NCI-H526 (cell line): ENCODE measurements at regions not wholly inside any gene's neighbourhood (a gene's known extent, or its start where the extent isn't known, plus 50 kb on each side); places are given as distances from the start of the nearest gene placed in this dataset.

ENCODE experiments used
- DNase-seq, 2 experiments: peaks; one replicate each; lab custom pipeline; 2025; lab: John Stamatoyannopoulos, UW

GRCh38 chr14:40903709-40904108, 703.0 kb upstream of the LRFN5 start:
- no peak for DNase-seq

DNA sequence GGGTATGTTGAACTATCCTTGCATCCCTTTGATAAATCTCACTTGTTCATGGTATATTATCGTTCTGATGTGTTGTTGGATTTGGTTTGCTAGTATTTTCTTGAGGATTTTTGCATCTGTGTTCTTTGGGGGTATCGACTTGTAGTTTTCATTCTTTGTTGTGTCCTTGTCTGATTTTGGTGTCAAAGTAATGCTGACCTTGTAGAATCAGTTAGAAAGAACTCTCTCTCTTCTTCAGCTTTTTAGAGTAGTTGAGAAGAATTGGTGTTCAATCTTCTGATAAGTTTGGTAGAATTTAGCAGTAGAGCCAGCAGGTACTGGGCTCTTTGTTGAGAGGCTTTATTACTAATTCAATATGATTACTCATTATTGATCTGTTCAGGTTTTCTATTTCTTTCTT, 707.2 kb upstream of the LRFN5 start:
- DNase-seq = no peak

GRCh38 chr14:40894846-40895245, 711.8 kb upstream of the LRFN5 start:
- no peak for DNase-seq

- no peak for DNase-seq
These were observed 717.5 kb upstream of the LRFN5 start for GRCh38 chr14:40889126-40889525.

DNA sequence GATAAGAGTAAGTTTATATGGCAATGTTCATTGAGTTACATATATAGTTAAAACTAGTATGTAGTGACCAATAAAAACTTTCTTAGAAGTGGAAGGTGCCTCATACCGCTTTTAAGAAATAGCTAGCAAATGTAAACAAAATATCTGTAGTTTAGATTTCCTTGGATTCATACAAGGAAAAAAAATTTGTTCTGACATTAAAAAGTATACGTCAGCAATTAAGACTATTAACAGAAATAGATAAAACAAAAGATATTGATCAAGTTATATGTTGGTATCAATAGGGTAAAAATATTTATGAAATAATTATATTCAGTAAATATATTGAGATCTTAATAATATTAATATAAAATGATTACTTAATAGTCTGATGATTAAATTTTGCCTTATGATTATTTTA, 718.8 kb upstream of the LRFN5 start:
- DNase-seq = no peak

- DNase-seq = peak in 1 of 2 experiments; percentile 5
These were observed 736.4 kb upstream of the LRFN5 start for GRCh38 chr14:40870252-40870651.

- DNase-seq = no peak
These were observed 747.6 kb upstream of the LRFN5 start for GRCh38 chr14:40859055-40859454.

DNA sequence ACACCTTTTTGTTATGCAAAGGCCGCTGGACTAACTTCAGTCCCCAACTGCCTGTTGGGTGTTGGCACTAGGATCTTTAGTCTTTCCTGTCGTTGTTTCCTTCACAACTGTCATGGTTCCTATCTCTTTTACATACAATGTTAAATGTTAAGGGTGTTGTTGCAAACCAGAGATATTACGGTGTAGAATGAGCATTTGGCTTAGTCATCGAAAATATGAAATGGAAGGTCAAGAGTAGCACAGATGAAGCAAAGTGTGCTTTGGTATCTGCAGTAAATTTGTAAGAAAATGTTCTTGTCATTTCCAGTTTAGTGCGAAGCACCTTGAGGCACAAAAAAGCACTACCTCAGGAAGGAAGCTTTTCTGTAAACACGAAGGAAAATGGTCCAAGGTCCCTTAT, 751.3 kb upstream of the LRFN5 start:
- DNase-seq = no peak

- DNase-seq = no peak
These were observed 756.5 kb upstream of the LRFN5 start for GRCh38 chr14:40850191-40850590.

GRCh38 chr14:40847480-40847879, 759.2 kb upstream of the LRFN5 start:
- DNase-seq = no peak

DNA sequence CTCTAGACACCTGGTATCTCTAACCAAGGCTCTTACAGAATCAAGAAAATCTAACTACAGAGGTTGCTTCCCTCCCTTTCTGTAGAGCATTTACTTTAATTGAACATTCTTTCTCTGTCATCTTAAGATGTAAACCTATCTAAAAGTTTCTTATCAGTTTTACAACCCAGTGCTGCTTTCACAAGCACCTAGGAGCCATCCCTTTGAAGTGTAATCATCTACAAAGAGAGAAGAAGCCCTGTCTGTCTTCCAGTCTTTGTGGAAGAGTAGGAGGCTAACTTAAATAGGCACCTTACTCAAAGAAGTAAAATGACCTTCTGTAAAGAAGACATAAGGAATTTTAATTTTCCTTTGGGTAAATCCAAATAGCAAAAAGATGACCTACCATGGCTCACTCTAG, 763.9 kb upstream of the LRFN5 start:
- no peak for DNase-seq

DNA sequence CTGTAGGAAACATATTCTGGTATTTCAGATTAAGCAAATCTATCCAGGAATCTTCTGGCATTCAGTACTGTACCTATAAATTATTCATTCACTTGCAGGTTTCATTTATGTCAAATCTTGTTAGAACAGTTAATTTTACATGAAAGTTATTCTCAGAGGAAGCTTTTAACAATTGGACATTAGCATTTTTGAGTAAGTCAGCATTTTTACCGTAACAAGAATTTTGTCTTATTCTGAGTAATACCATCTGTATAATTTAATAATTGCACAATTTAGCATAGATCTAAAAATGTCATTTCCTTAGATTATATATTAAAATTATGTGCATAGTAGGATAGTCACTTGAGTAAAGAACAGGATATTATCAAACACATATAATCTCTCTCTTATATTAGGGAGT, 764.8 kb upstream of the LRFN5 start:
- DNase-seq = no peak

- DNase-seq = no peak
These were observed 768.1 kb upstream of the LRFN5 start for GRCh38 chr14:40838601-40839000.

DNA sequence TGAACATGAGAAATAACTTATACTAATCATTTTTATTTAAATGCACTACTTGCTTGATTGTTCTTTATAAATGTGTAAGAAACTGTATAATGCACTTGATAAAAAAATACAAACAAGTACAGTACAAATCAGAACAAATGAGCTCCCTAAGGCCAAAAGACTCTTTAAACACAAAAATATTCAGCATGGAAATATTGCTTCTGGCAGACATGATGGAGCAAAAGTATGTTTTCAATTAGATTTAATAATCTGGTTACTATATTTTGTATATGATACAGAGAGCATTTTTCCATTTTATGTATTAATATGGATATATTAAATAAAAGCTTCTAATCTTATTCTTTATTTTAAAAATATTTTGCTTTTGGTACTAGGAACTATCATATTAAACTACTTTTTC, 800.2 kb upstream of the LRFN5 start:
- DNase-seq = no peak

- no peak for DNase-seq
These were observed 810.5 kb upstream of the LRFN5 start for GRCh38 chr14:40796168-40796567.

- DNase-seq = no peak
These were observed 821.8 kb upstream of the LRFN5 start for GRCh38 chr14:40784860-40785259.

- no peak for DNase-seq
These were observed 844.0 kb upstream of the LRFN5 start for GRCh38 chr14:40762685-40763084.

DNA sequence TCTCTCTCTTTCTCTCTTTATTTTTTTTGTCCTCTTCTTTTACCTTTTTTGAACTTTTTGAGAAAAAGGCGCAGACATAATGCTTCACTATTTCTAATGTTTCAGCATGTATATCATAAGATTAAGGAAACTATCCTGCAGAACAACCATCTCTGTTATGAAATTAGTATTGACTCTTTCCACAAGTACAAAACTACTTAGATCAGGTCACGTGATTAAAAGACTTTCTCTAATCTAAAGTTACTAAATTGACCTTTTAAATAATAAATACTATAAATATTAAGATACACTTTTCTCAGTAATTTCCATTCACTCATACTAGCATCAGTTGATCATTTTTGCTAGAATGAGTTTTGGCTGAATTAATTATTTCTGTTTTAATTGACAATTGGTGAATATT, 844.5 kb upstream of the LRFN5 start:
- no peak for DNase-seq

GRCh38 chr14:40760704-40761103, 846.0 kb upstream of the LRFN5 start:
- DNase-seq = no peak

- DNase-seq = no peak
These were observed 848.6 kb upstream of the LRFN5 start for GRCh38 chr14:40758076-40758475.

DNA sequence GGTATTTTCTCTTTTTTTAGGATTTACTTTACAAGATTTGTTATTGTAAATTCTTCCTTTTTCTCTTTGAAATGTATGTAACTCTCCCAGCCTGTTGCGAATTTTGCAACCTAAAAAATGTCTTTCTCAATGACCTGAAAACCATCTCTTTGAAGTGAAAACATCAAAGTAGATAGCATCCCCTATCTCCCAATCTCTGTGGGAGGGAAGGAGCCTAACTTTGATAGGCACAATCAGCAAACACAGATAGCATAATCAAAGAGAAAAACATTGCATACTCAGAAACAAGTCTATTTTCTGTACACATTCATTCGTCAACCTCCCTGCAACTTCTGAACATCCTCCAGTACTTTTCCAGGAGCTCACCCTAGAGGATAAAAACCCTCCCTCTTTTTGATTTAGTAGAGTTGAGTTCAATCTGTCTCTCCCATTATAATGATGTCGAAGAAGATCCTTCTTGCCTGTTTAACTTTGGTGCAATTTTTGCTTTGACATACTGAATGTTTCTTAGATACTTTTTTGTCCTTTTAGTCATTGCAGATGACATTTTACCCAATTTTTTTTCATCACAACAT, 849.2 kb upstream of the LRFN5 start:
- no peak for DNase-seq

- DNase-seq = no peak
These were observed 873.5 kb upstream of the LRFN5 start for GRCh38 chr14:40733206-40733605.

DNA sequence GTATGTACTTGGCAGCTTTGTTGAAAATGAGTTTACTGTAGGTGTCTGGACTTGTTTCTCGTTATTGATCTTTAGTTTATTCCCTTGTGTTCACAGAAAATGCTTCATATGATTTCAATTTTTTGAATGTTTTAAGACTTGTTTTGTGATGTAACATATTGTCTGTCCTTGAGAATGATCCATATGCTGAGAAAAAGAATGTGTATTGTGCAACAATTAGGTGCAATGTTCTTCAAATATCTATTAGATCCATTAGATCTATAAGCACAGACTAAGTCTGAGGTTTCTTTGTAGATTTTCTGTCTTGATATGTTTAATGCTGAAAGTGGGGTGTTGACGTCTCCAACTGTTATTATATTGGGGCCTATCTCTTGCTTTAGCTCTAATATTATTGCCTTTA, 879.6 kb upstream of the LRFN5 start:
- DNase-seq = no peak

DNA sequence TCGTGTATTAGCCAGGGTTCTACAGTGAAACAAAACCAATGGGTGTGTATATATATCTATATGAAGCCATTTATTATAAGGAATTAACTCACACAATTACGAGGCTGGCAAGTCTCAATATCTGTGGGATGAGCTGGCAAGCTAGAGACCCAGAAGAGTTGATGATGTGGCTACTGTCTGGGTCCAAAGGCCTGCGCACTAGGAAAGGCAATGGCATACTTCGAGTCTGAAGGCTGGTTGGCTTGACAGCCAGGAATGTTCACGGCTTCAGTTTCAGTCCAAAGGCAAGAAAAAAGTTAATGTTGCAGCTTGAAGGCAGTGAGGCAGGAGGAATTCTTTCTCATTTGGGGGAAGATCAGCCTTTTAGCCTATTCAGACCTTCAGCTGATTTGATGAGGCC, 893.3 kb upstream of the LRFN5 start:
- DNase-seq = no peak

- DNase-seq = no peak
These were observed 909.4 kb upstream of the LRFN5 start for GRCh38 chr14:40697231-40697630.
